ENCODE measurements at regions not wholly inside any gene's neighbourhood (a gene's known extent, or its start where the extent isn't known, plus 50 kb on each side); places are given as distances from the start of the nearest gene placed in this dataset.

GRCh38 chr12:131613186-131613585 is 97.7 kb upstream of the SFSWAP start:
- TF ChIP-seq POLR2AphosphoS5 (IDR thresholded peaks at IDR 0.05; ENCODE audit: low read depth, low read length) = no peak
- no peak for TF ChIP-seq POLR2A (IDR thresholded peaks at IDR 0.05; ENCODE audit: low read depth, low read length)

All from GM12892 (cell line).